OCI-LY1 (cell line): ENCODE measurements at regions not wholly inside any gene's neighbourhood (a gene's known extent, or its start where the extent isn't known, plus 50 kb on each side); places are given as distances from the start of the nearest gene placed in this dataset.

Experiments
- H2AFZ ChIP-seq: fragments of 200-600 bp; sonication (generic), shearing (Covaris generic); 2 replicates; pipeline ENCODE4 v1.6.0; 2014; ENCODE audit warnings: antibody characterized with exemption, mild to moderate bottlenecking, low read length
- H3F3A ChIP-seq: fragments of 200-600 bp; sonication (generic), shearing (Covaris generic); 2 replicates; pipeline ENCODE4 v1.6.0; 2014; ENCODE audit warnings: mild to moderate bottlenecking, antibody characterized with exemption, low read length, moderate library complexity; ENCODE audit not compliant: insufficient read depth
- H3K27ac ChIP-seq: fragments of 200-600 bp; sonication (generic); 2 replicates; pipeline ENCODE4 v1.5.1; 2014; ENCODE audit warnings: low read length, mixed run types, mild to moderate bottlenecking, low read depth; ENCODE audit not compliant: poor library complexity, severe bottlenecking
- H3K27me3 ChIP-seq: fragments of 200-600 bp; sonication (generic); 2 replicates; pipeline ENCODE4 v1.6.0; 2014; ENCODE audit warnings: antibody characterized with exemption, mild to moderate bottlenecking, low read length, moderate library complexity; ENCODE audit not compliant: insufficient read depth
- H3K36me3 ChIP-seq: fragments of 200-600 bp; sonication (generic); 2 replicates; pipeline ENCODE4 v1.6.1; 2014; ENCODE audit warnings: mild to moderate bottlenecking, antibody characterized with exemption, low read length, moderate library complexity, mixed read lengths; ENCODE audit not compliant: insufficient read depth
- H3K4me1 ChIP-seq: fragments of 200-600 bp; sonication (generic); 2 replicates; pipeline ENCODE4 v1.5.1; 2014; ENCODE audit warnings: mild to moderate bottlenecking, low read length, moderate library complexity; ENCODE audit not compliant: insufficient read depth, severe bottlenecking
- H3K4me2 ChIP-seq: fragments of 200-600 bp; sonication (generic), shearing (Covaris generic); 2 replicates; pipeline ENCODE4 v1.6.1; 2014; ENCODE audit warnings: low read length
- H3K4me3 ChIP-seq: fragments of 200-600 bp; sonication (generic); 2 replicates; pipeline ENCODE4 v1.5.1; 2014; ENCODE audit warnings: low read length, low read depth, mild to moderate bottlenecking, mixed read lengths; ENCODE audit not compliant: poor library complexity, severe bottlenecking
- H3K79me2 ChIP-seq: fragments of 200-600 bp; shearing (Covaris generic); 2 replicates; pipeline ENCODE4 v1.6.1; 2016; ENCODE audit warnings: mixed run types, low read length, mixed read lengths; ENCODE audit not compliant: insufficient read depth
- H3K9ac ChIP-seq: fragments of 200-600 bp; sonication (generic), shearing (Covaris generic); 2 replicates; pipeline ENCODE4 v1.6.1; 2014; ENCODE audit warnings: mild to moderate bottlenecking, low read length, mixed read lengths
- H3K9me2 ChIP-seq: fragments of 200-600 bp; sonication (generic), shearing (Covaris generic); 2 replicates; pipeline ENCODE4 v1.6.1; 2014; ENCODE audit warnings: low read depth, mild to moderate bottlenecking, low read length, mixed read lengths
- H3K9me3 ChIP-seq: fragments of 200-600 bp; shearing (Covaris generic); 2 replicates; pipeline ENCODE4 v1.6.1; 2014; ENCODE audit warnings: low read length, mixed read lengths
- H4K20me1 ChIP-seq: fragments of 200-600 bp; sonication (generic), shearing (Covaris generic); 2 replicates; pipeline ENCODE4 v1.6.0; 2016; ENCODE audit warnings: mild to moderate bottlenecking, low read length; ENCODE audit not compliant: insufficient read depth
- CTCF ChIP-seq: fragments of 200-600 bp; sonication (generic), shearing (Covaris generic); IDR thresholded peaks from 2 replicates; pipeline ENCODE4 v1.5.1; 2017; ENCODE audit warnings: mild to moderate bottlenecking, antibody characterized with exemption, low read length, moderate library complexity, mixed read lengths
- EZH2 ChIP-seq: fragments of 200-600 bp; sonication (generic), shearing (Covaris generic); IDR thresholded peaks from 2 replicates; pipeline ENCODE4 v1.8.0; 2017; ENCODE audit warnings: borderline replicate concordance, mixed run types, mild to moderate bottlenecking, antibody characterized with exemption, low read length, moderate library complexity, mixed read lengths

- Histone ChIP-seq H2AFZ (no peak overlapping the region), H3K4me1 (no peaks in the 10 kb centered on the region), H4K20me1 (no peaks in the 10 kb centered on the region), H3K27me3 (no peaks in the 10 kb centered on the region), H3K4me3 (no peak overlapping the region), H3K4me2 (no peak overlapping the region), H3K79me2 (no peaks in the 10 kb centered on the region), H3K9me3 (no peaks in the 10 kb centered on the region), H3F3A (no peaks in the 10 kb centered on the region), H3K36me3 (no peaks in the 10 kb centered on the region), H3K27ac (no peak overlapping the region), H3K9ac (no peak overlapping the region), H3K9me2 (no peaks in the 10 kb centered on the region)
- TF ChIP-seq EZH2 (no peak), CTCF (no peak)
Observed at GRCh38 chr7:153616711-153617325, 435.4 kb upstream of the DPP6 start.

- Histone ChIP-seq H3K79me2 (no peaks in the 10 kb centered on the region), H3K4me1 (no peaks in the 10 kb centered on the region), H3F3A (no peaks in the 10 kb centered on the region), H4K20me1 (no peaks in the 10 kb centered on the region), H3K4me3 (no peak overlapping the region), H3K27ac (no peak overlapping the region), H3K27me3 (no peaks in the 10 kb centered on the region), H3K36me3 (no peaks in the 10 kb centered on the region), H3K9me2 (no peaks in the 10 kb centered on the region), H3K9me3 (no peaks in the 10 kb centered on the region), H2AFZ (no peak overlapping the region), H3K9ac (no peak overlapping the region), H3K4me2 (no peak overlapping the region)
- TF ChIP-seq EZH2 (no peak), CTCF (no peak)
Observed at GRCh38 chr7:153627323-153627722, 424.9 kb upstream of the DPP6 start.

GRCh38 chr7:153628406-153628805 lies 423.8 kb upstream of the DPP6 start:
- Histone ChIP-seq H3K4me3 (no peak overlapping the region), H4K20me1 (no peaks in the 10 kb centered on the region), H3K36me3 (no peaks in the 10 kb centered on the region), H3K27ac (no peak overlapping the region), H2AFZ (no peak overlapping the region), H3K4me2 (no peak overlapping the region), H3K9me3 (no peaks in the 10 kb centered on the region), H3K79me2 (no peaks in the 10 kb centered on the region), H3F3A (no peaks in the 10 kb centered on the region), H3K9ac (no peak overlapping the region), H3K9me2 (no peaks in the 10 kb centered on the region), H3K4me1 (no peaks in the 10 kb centered on the region), H3K27me3 (no peaks in the 10 kb centered on the region)
- TF ChIP-seq CTCF (no peak), EZH2 (no peak)
